CD4-positive, alpha-beta T cell treated with Interleukin-6 at 100 ng/mL for 8 hours (primary cell): ENCODE measurements at regions not wholly inside any gene's neighbourhood (a gene's known extent, or its start where the extent isn't known, plus 50 kb on each side); places are given as distances from the start of the nearest gene placed in this dataset.

Source experiments
- DNase-seq: peaks from one replicate; pipeline ENCODE4 v3.0.0-alpha.2; 2020; ENCODE audit warnings: mixed read lengths, low spot score

GRCh38 chr2:18503376-18504228 is 56.9 kb downstream of the RDH14 start:
- no peak for DNase-seq

GRCh38 chr2:18502142-18502541 is 58.3 kb downstream of the RDH14 start:
- no peak for DNase-seq

- DNase-seq: no peak
Observed at GRCh38 chr2:18501729-18502128, 58.7 kb downstream of the RDH14 start.

- DNase-seq: no peak
Observed at GRCh38 chr2:18501156-18501555, 59.3 kb downstream of the RDH14 start.

- no peak for DNase-seq
Observed at GRCh38 chr2:18500333-18500732, 60.1 kb downstream of the RDH14 start.

- DNase-seq: no peak
Observed at GRCh38 chr2:18498531-18498930, 61.9 kb downstream of the RDH14 start.

GRCh38 chr2:18496516-18496915 is 63.9 kb downstream of the RDH14 start:
- no peak for DNase-seq

GRCh38 chr2:18495058-18495457 is 65.4 kb downstream of the RDH14 start:
- DNase-seq: no peak

- no peak for DNase-seq
Observed at GRCh38 chr2:18492721-18493120, 67.7 kb downstream of the RDH14 start.

GRCh38 chr2:18491577-18491976 is 68.9 kb downstream of the RDH14 start:
- no peak for DNase-seq

- no peak for DNase-seq
Observed at GRCh38 chr2:18490901-18491300, 69.6 kb downstream of the RDH14 start.

GRCh38 chr2:18487106-18487913 is 73.1 kb downstream of the RDH14 start:
- DNase-seq: no peak

GRCh38 chr2:18484625-18485024 is 75.8 kb downstream of the RDH14 start:
- no peak for DNase-seq

GRCh38 chr2:18483896-18484295 is 76.6 kb downstream of the RDH14 start:
- DNase-seq: no peak

GRCh38 chr2:18482666-18483065 is 77.8 kb downstream of the RDH14 start:
- no peak for DNase-seq

GRCh38 chr2:18479947-18480369 is 80.5 kb downstream of the RDH14 start:
- DNase-seq: no peak

GRCh38 chr2:18477293-18477692 is 83.2 kb downstream of the RDH14 start:
- no peak for DNase-seq

GRCh38 chr2:18476484-18476883 is 84.0 kb downstream of the RDH14 start:
- DNase-seq: no peak

GRCh38 chr2:18475884-18476283 is 84.6 kb downstream of the RDH14 start:
- no peak for DNase-seq

- DNase-seq: no peak
Observed at GRCh38 chr2:18474700-18475099, 85.8 kb downstream of the RDH14 start.

GRCh38 chr2:18473241-18474181 is 86.9 kb downstream of the RDH14 start:
- DNase-seq: no peak

GRCh38 chr2:18467749-18468360 is 92.6 kb downstream of the RDH14 start:
- DNase-seq: no peak
